ENCODE measurements at regions not wholly inside any gene's neighbourhood (a gene's known extent, or its start where the extent isn't known, plus 50 kb on each side); places are given as distances from the start of the nearest gene placed in this dataset.

GRCh38 chr6:104423691-104424090 is 436.0 kb downstream of the HACE1 start:
- WGBS = 85% methylated on average over 2 of the region's 2 CpGs
- Histone ChIP-seq H3K27me3 (no peaks in the 10 kb centered on the region), H3K4me1 (no peaks in the 10 kb centered on the region), H3K4me3 (no peak overlapping the region), H3K27ac (no peak overlapping the region), H3K9me3 (no peaks in the 10 kb centered on the region), H3K36me3 (no peaks in the 10 kb centered on the region)
- TF ChIP-seq POLR2A (IDR thresholded peaks at IDR 0.05) (no peak), EP300 (IDR thresholded peaks at IDR 0.05) (no peak), POLR2AphosphoS5 (IDR thresholded peaks at IDR 0.05) (no peak), CTCF (IDR thresholded peaks at IDR 0.05) (no peak)
- no peak for DNase-seq (ENCODE audit: low spot score in 2 of 2)

GRCh38 chr6:104421650-104422049 is 438.1 kb downstream of the HACE1 start:
- H3K9me3 ChIP-seq = no peaks in the 10 kb centered on the region
- H3K27me3 ChIP-seq = no peaks in the 10 kb centered on the region
- no peak overlapping the region for H3K4me3 ChIP-seq
- DNase-seq (ENCODE audit: low spot score in 2 of 2) = no peak
- TF ChIP-seq CTCF (IDR thresholded peaks at IDR 0.05) = no peak
- no peak for TF ChIP-seq EP300 (IDR thresholded peaks at IDR 0.05)
- TF ChIP-seq POLR2A (IDR thresholded peaks at IDR 0.05) = no peak
- no peak for TF ChIP-seq POLR2AphosphoS5 (IDR thresholded peaks at IDR 0.05)
- no peaks in the 10 kb centered on the region for H3K4me1 ChIP-seq
- no peaks in the 10 kb centered on the region for H3K36me3 ChIP-seq
- no peak overlapping the region for H3K27ac ChIP-seq
- 18% methylated on average over 4 of the region's 4 CpGs for WGBS

- Histone ChIP-seq H3K4me1 (no peaks in the 10 kb centered on the region), H3K9me3 (no peaks in the 10 kb centered on the region), H3K4me3 (no peak overlapping the region), H3K36me3 (no peaks in the 10 kb centered on the region), H3K27me3 (no peaks in the 10 kb centered on the region), H3K27ac (no peak overlapping the region)
- TF ChIP-seq POLR2A (IDR thresholded peaks at IDR 0.05) = no peak
- TF ChIP-seq POLR2AphosphoS5 (IDR thresholded peaks at IDR 0.05) = no peak
- TF ChIP-seq CTCF (IDR thresholded peaks at IDR 0.05) = no peak
- no peak for TF ChIP-seq EP300 (IDR thresholded peaks at IDR 0.05)
- DNase-seq (ENCODE audit: low spot score in 2 of 2) = no peak
- 93% methylated on average over 3 of the region's 3 CpGs for WGBS
These were observed 440.9 kb downstream of the HACE1 start for GRCh38 chr6:104418839-104419238.

GRCh38 chr6:104418125-104418524 is 441.6 kb downstream of the HACE1 start:
- Histone ChIP-seq H3K36me3 (no peaks in the 10 kb centered on the region), H3K27ac (no peak overlapping the region), H3K4me1 (no peaks in the 10 kb centered on the region), H3K4me3 (no peak overlapping the region), H3K9me3 (no peaks in the 10 kb centered on the region), H3K27me3 (no peaks in the 10 kb centered on the region)
- no peak for DNase-seq (ENCODE audit: low spot score in 2 of 2)
- TF ChIP-seq EP300 (IDR thresholded peaks at IDR 0.05) (no peak), CTCF (IDR thresholded peaks at IDR 0.05) (no peak), POLR2AphosphoS5 (IDR thresholded peaks at IDR 0.05) (no peak), POLR2A (IDR thresholded peaks at IDR 0.05) (no peak)

GRCh38 chr6:104414723-104415122 is 445.0 kb downstream of the HACE1 start:
- H3K27me3 ChIP-seq = no peaks in the 10 kb centered on the region
- no peaks in the 10 kb centered on the region for H3K36me3 ChIP-seq
- no peak overlapping the region for H3K27ac ChIP-seq
- WGBS = 89% methylated on average over 1 of the region's 1 CpG
- no peaks in the 10 kb centered on the region for H3K4me1 ChIP-seq
- DNase-seq (ENCODE audit: low spot score in 2 of 2) = no peak
- H3K9me3 ChIP-seq = no peaks in the 10 kb centered on the region
- TF ChIP-seq POLR2A (IDR thresholded peaks at IDR 0.05) (no peak), POLR2AphosphoS5 (IDR thresholded peaks at IDR 0.05) (no peak), EP300 (IDR thresholded peaks at IDR 0.05) (no peak), CTCF (IDR thresholded peaks at IDR 0.05) (no peak)
- no peak overlapping the region for H3K4me3 ChIP-seq
